Iris pigment epithelial cell (primary cell): ENCODE measurements at regions not wholly inside any gene's neighbourhood (a gene's known extent, or its start where the extent isn't known, plus 50 kb on each side); places are given as distances from the start of the nearest gene placed in this dataset.
A peak's percentile ranks its signal among the peaks of the same experiment; 100 is the strongest.

Experiments used
- DNase-seq: peaks from one replicate; pipeline ENCODE4 v3.0.0-alpha.2; 2011; ENCODE audit warnings: low read depth

GRCh38 chr18:28972333-28972907 lies 795.5 kb upstream of the CDH2 start:
- no peak for DNase-seq

DNA sequence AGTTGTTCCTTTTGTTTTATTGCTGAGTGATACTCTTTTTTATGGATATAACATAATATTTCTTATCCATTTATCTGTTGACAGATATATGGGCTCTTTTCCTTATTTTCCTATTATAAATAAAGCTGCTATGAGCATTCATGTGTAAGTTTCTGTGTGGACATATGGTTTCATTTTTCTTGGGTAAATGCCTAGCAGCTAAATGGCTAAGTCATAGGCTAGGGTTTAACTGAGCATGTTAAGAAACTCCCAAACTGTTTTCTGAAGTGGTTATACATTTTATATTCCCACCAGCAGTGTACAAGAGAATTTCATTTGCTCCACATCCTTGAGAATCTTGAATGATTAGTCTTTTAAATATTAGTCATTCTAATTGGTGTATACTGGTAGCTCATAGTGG lies 786.6 kb upstream of the CDH2 start:
- peak; percentile 24 for DNase-seq

DNA sequence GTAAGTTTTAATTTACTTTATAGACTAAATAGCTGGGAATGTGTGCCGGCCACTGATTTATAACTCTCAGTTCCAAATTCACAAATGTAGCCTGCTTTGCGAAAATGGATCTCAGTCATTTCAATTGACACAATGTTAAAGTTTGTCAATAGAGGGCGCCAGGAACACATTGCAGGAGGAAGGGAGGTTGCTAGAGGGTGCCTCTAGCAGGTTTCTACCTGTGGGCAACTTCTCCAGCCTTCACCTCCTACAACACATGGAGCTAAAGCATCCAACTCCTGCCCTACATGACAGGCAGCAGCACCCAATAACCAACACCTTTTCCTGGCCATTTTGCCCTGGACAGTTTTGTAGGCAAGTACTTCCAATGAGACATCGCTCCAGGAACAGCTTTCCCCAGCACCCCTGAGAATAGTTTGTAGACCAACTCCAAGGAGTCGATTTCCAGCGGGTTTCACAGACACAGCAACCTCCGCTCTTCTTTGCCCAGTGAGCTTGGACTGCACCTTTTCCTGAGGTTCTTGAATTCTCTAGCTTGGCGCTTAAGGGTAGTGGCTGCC lies 784.8 kb upstream of the CDH2 start:
- DNase-seq, result peak; percentile 37

DNA sequence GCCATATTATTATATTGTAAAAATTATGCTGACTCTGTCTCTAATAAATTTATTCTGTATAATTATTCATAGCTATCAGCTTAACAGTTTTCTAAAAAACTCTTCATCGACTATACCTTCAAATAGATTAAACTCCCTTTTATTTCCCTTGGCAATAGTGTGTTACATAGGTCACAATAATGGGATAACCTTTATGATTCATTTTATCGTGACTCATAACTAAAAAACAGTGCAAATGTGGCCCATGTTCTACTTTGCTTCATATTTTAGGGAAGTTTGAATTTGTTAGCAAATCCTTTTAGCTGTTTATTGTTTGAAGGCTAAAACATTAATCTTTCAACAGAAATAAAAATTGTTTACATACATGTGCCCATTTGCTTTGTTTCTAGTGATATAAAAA lies 783.2 kb upstream of the CDH2 start:
- peak; percentile 50 for DNase-seq

- no peak for DNase-seq
These were observed 775.4 kb upstream of the CDH2 start for GRCh38 chr18:28952339-28952738.

GRCh38 chr18:28947900-28948299 lies 771.0 kb upstream of the CDH2 start:
- no peak for DNase-seq

- DNase-seq, result no peak
These were observed 769.5 kb upstream of the CDH2 start for GRCh38 chr18:28946471-28946870.

- DNase-seq, result no peak
These were observed 746.0 kb upstream of the CDH2 start for GRCh38 chr18:28922936-28923335.

GRCh38 chr18:28916456-28916855 lies 739.5 kb upstream of the CDH2 start:
- DNase-seq, result no peak

DNA sequence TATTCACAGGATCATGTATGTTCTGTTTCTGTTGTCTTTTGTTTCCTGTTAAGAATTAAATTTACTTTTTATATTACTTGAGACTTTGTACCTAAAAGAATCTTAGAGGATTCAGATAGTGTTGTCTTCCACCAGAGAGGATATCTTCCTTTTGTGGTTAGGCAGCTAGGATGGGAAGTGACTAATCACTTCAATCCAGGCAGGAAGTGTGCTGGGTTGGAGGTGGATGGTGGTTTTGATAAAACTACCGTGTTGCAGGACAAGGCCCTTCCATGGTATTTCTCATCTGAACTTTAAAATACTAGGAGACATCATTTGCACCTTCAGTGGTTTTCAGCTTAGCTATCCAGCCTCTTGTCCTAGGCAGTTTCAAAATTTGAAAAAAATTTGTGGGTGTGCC lies 728.6 kb upstream of the CDH2 start:
- peak; percentile 73 for DNase-seq

GRCh38 chr18:28904789-28905364 lies 727.9 kb upstream of the CDH2 start:
- no peak for DNase-seq

GRCh38 chr18:28903306-28903705 lies 726.4 kb upstream of the CDH2 start:
- peak; percentile 28 for DNase-seq

DNA sequence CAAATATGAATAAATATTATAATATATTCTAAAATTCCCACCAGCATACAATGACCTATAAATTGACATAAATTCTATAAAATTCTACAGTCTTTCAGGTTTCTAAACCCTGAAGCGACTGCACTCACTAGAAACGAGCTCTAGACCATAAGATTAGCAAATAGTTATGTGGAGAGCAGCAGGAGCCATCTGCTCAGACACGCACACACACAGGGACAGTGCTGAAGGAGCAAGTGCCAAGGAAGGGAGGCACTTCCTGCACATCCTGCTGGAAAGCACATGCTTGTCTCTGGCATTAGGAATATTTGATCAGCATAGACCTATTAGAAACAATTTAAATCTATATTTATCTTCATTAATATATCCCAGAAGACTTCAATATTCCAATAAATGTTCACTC lies 713.9 kb upstream of the CDH2 start:
- no peak for DNase-seq

GRCh38 chr18:28884304-28884703 lies 707.4 kb upstream of the CDH2 start:
- DNase-seq, result peak; percentile 30

- DNase-seq, result no peak
These were observed 703.9 kb upstream of the CDH2 start for GRCh38 chr18:28880856-28881255.

DNA sequence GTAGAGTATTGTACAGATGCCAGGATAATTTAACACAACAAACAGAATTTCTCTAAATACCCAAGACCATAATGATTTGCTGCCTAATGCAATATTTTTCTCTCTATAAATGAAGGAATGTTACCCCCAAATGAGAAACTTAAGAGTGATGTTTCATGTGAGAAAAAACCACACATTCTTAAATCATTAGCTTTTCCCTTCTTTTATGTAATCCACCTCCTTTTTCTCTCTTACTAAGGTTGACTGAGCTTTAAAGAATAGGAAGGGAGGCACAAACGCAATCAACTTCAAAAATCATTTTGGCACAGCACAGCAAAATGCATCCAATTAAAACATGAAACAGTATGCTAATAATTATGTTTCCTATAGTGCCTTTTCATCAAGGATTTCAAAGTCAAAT lies 698.1 kb upstream of the CDH2 start:
- peak; percentile 25 for DNase-seq

GRCh38 chr18:28863396-28863795 lies 686.5 kb upstream of the CDH2 start:
- no peak for DNase-seq

- DNase-seq, result no peak
These were observed 681.3 kb upstream of the CDH2 start for GRCh38 chr18:28858248-28858647.

- DNase-seq, result no peak
These were observed 679.1 kb upstream of the CDH2 start for GRCh38 chr18:28855989-28856388.

- peak; percentile 82 for DNase-seq
These were observed 678.6 kb upstream of the CDH2 start for GRCh38 chr18:28855524-28855923.

GRCh38 chr18:28854964-28855363 lies 678.0 kb upstream of the CDH2 start:
- DNase-seq, result peak; percentile 75

DNA sequence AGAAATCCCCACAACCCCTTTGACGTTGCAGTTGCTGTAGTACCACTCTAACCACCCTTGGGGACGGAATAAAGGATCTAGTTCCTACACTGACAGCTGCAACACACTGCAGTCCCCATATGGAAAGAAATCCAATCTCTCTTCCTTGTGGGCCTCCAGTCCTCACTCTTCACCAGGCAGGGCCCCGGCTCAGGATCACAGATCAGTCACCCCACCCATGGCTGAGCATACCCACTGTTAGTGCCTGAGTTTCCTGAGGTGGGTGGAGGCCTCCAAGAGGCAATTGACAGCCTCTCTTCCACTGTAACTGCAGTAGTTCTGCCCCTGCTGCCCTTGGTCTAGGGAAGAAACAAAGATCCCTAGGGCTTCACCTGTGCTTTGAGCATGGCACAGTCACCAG lies 670.0 kb upstream of the CDH2 start:
- no peak for DNase-seq

DNA sequence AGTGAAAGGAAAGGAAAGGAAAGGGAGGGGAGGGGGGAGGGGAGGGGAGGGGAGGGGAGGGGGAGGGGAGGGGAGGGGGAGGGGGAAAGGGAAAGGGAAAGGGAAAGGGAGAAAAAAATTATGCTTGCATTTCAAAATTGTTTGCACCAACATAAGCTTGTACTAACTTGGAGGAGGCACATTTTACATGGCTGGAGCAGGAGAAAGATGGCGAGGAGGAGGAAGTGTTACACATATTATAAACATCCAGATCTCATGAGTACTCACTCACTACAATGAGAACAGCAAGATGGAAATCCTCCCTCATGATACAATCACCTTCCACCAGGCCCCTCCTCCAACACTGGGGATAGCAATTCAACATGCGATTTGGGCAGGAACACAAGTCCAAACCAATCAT lies 660.2 kb upstream of the CDH2 start:
- no peak for DNase-seq

- peak; percentile 55 for DNase-seq
These were observed 658.0 kb upstream of the CDH2 start for GRCh38 chr18:28834889-28835288.
